Adrenal gland (tissue), 9 donors: ENCODE measurements at regions not wholly inside any gene's neighbourhood (a gene's known extent, or its start where the extent isn't known, plus 50 kb on each side); places are given as distances from the start of the nearest gene placed in this dataset.

Experiments used
- DNase-seq, 7 donors: peaks; one replicate each; pipeline ENCODE4 v3.0.0-alpha.2; 2019 to 2020
- H3K27ac ChIP-seq, 5 donors: fragments of 200-600 bp; sonication (generic) in 4 of 5; 1 replicate in 3 of 5; 2 replicates in 2 of 5; pipeline versions ENCODE4 v1.5.1 to v1.8.0; 2016 to 2020; ENCODE audit warnings: mild to moderate bottlenecking in 1 of 5
- H3K27me3 ChIP-seq: fragments of 200-600 bp; 2 replicates; pipeline ENCODE4 v1.8.0; 2021
- H3K36me3 ChIP-seq, 2 donors: fragments of 200-600 bp; replicated peaks in 1 of 2; 1 replicate in 1 of 2; 2 replicates in 1 of 2; pipeline versions ENCODE4 v1.5.1 to v1.8.0; 2018 to 2022
- H3K4me1 ChIP-seq, 2 donors: fragments of 200-600 bp; replicated peaks in 1 of 2; 1 replicate in 1 of 2; 2 replicates in 1 of 2; pipeline versions ENCODE4 v1.5.1 to v1.8.0; 2018 to 2021
- H3K4me3 ChIP-seq, 4 donors: fragments of 200-600 bp; sonication (generic) in 3 of 4; one replicate each; pipeline ENCODE4 v1.5.1; 2016 to 2018
- H3K9me3 ChIP-seq, 3 donors: fragments of 200-600 bp; sonication (generic) in 1 of 3; replicated peaks in 1 of 3; 1 replicate in 2 of 3; 2 replicates in 1 of 3; pipeline versions ENCODE4 v1.5.1 to v1.8.0; 2016 to 2021
- CTCF ChIP-seq, 6 experiments: fragments of 450-650 bp in 4 of 6; fragments of 200-600 bp in 2 of 6; sonication (generic) in 1 of 6; IDR thresholded peaks; 1 replicate in 5 of 6; 2 replicates in 1 of 6; pipeline versions ENCODE4 v1.5.1 to v1.8.0; 2016 to 2021; ENCODE audit warnings: antibody characterized with exemption in 6 of 6, mild to moderate bottlenecking in 2 of 6, moderate library complexity in 1 of 6
- POLR2A ChIP-seq, 2 donors: fragments of 450-650 bp; IDR thresholded peaks; one replicate each; pipeline ENCODE4 v1.6.1; 2017; ENCODE audit warnings: antibody characterized with exemption in 2 of 2, mild to moderate bottlenecking in 2 of 2, moderate library complexity in 1 of 2
- WGBS, 4 donors: extraction: QIAGEN DNeasy Blood & Tissue Kit in 2 of 4; methylation state at CpG; one replicate each; pipeline versions ENCODE4 v1.1.5 to v1.1.7; 2013 to 2017; 5-methylcytosine and 5-hydroxymethylcytosine counted together
- intact Hi-C, 2 donors: fragments of 100-400 bp; cut with DNase I; formaldehyde crosslinking; loops; one replicate each; pipeline versions ENCODE4 v1.14.1 to v1.15.0; 2022 to 2023
- donor health status: healthy with polysubstance abuse.
- donor health status: Bipolar disorder and iron deficiency.
- donor health status: DM: yes; HTN: yes; CAD: no.
- donor health status: DM: no; HTN: no; CAD: no.
- donor health status: DM: no; HTN: no; CAD: no.

GRCh38 chr17:71764505-71764904 is 356.3 kb upstream of the SOX9 start:
- no peaks in the 10 kb centered on the region for H3K4me1 ChIP-seq
- no peaks in the 10 kb centered on the region for H3K27me3 ChIP-seq
- H3K9me3 ChIP-seq: no peaks in the 10 kb centered on the region
- H3K36me3 ChIP-seq: no peaks in the 10 kb centered on the region
- TF ChIP-seq CTCF (IDR thresholded peaks at IDR 0.05): peak in 2 of 6 experiments; percentile 20 to 32
- TF ChIP-seq POLR2A (IDR thresholded peaks at IDR 0.05): no peak
- WGBS, 4 donors: 27 to 41% (median 35%) methylated on average over 3 of the region's 3 CpGs
- H3K4me3 ChIP-seq: no peak overlapping the region
- peak in 4 of 7 donors; percentile 13 to 54 (median 22) for DNase-seq
- H3K27ac ChIP-seq: no peak overlapping the region
- intact Hi-C loops: no loop called here

- intact Hi-C loops: no loop called here
- Histone ChIP-seq H3K27me3 (no peaks in the 10 kb centered on the region), H3K4me1 (no peaks in the 10 kb centered on the region), H3K36me3 (no peaks in the 10 kb centered on the region), H3K27ac (no peak overlapping the region), H3K4me3 (no peak overlapping the region), H3K9me3 (no peaks in the 10 kb centered on the region)
- no peak for DNase-seq
- no peak for TF ChIP-seq POLR2A (IDR thresholded peaks at IDR 0.05)
- TF ChIP-seq CTCF (IDR thresholded peaks at IDR 0.05): no peak
- WGBS, 4 donors: 36 to 61% (median 45%) methylated on average over 2 of the region's 2 CpGs
Measured at GRCh38 chr17:71765437-71765836, 355.4 kb upstream of the SOX9 start.

GRCh38 chr17:71769850-71770249 is 351.0 kb upstream of the SOX9 start:
- 54 to 69% (median 62%) methylated on average over 2 of the region's 2 CpGs for WGBS, 4 donors
- Histone ChIP-seq H3K36me3 (no peaks in the 10 kb centered on the region), H3K27me3 (no peaks in the 10 kb centered on the region), H3K9me3 (no peaks in the 10 kb centered on the region), H3K4me3 (no peak overlapping the region), H3K4me1 (no peaks in the 10 kb centered on the region), H3K27ac (no peak overlapping the region)
- TF ChIP-seq POLR2A (IDR thresholded peaks at IDR 0.05) (no peak), CTCF (IDR thresholded peaks at IDR 0.05) (no peak)
- intact Hi-C loops: no loop called here
- no peak for DNase-seq

GRCh38 chr17:71777048-71777640 is 343.7 kb upstream of the SOX9 start:
- no peaks in the 10 kb centered on the region for H3K9me3 ChIP-seq

More at GRCh38 chr17:71777048-71777640, 343.7 kb upstream of the SOX9 start:
- Histone ChIP-seq H3K4me1 (no peaks in the 10 kb centered on the region), H3K27me3 (no peaks in the 10 kb centered on the region), H3K36me3 (no peaks in the 10 kb centered on the region), H3K4me3 (no peak overlapping the region), H3K27ac (no peak overlapping the region)
- TF ChIP-seq POLR2A (IDR thresholded peaks at IDR 0.05): no peak
- no peak for TF ChIP-seq CTCF (IDR thresholded peaks at IDR 0.05)
- no peak for DNase-seq
- intact Hi-C loops: no loop called here
- WGBS, 4 donors: 79 to 84% (median 80%) methylated on average over 6 of the region's 6 CpGs
